NCI-H2107 (cell line): ENCODE measurements at regions not wholly inside any gene's neighbourhood (a gene's known extent, or its start where the extent isn't known, plus 50 kb on each side); places are given as distances from the start of the nearest gene placed in this dataset.
"Not testable (repeated sequence)": the region's sequence is repeated elsewhere in the genome, so short reads cannot be mapped to it uniquely, and the experiment has no call there.

Experiments
- DNase-seq: peaks from one replicate; lab custom pipeline; 2025; lab: John Stamatoyannopoulos, UW

GRCh38 chrX:4546178-4546577 is 832.7 kb upstream of the PRKX start:
- not testable (repeated sequence) for DNase-seq

- no peak for DNase-seq
Measured at GRCh38 chrX:4528247-4528646, 814.8 kb upstream of the PRKX start.

GRCh38 chrX:4485912-4486311 is 772.5 kb upstream of the PRKX start:
- no peak for DNase-seq

- DNase-seq = no peak
Measured at GRCh38 chrX:4484266-4484665, 770.8 kb upstream of the PRKX start.

- no peak for DNase-seq
Measured at GRCh38 chrX:4451591-4451990, 738.1 kb upstream of the PRKX start.

GRCh38 chrX:4450177-4450576 is 736.7 kb upstream of the PRKX start:
- no peak for DNase-seq

GRCh38 chrX:4435905-4436304 is 722.5 kb upstream of the PRKX start:
- no peak for DNase-seq

GRCh38 chrX:4397471-4397870 is 684.0 kb upstream of the PRKX start:
- DNase-seq = no peak

GRCh38 chrX:4382273-4382672 is 668.8 kb upstream of the PRKX start:
- DNase-seq = no peak

- no peak for DNase-seq
Measured at GRCh38 chrX:4380710-4381109, 667.3 kb upstream of the PRKX start.

GRCh38 chrX:4379071-4379470 is 665.6 kb upstream of the PRKX start:
- DNase-seq = no peak

GRCh38 chrX:4373791-4374190 is 660.3 kb upstream of the PRKX start:
- DNase-seq = no peak

GRCh38 chrX:4358577-4358976 is 645.1 kb upstream of the PRKX start:
- DNase-seq = no peak

GRCh38 chrX:4322916-4323315 is 609.5 kb upstream of the PRKX start:
- no peak for DNase-seq

GRCh38 chrX:4320436-4320947 is 607.0 kb upstream of the PRKX start:
- DNase-seq = no peak

GRCh38 chrX:4315891-4316290 is 602.4 kb upstream of the PRKX start:
- DNase-seq = no peak

- DNase-seq = no peak
Measured at GRCh38 chrX:4314586-4314985, 601.1 kb upstream of the PRKX start.

- no peak for DNase-seq
Measured at GRCh38 chrX:4277122-4277521, 563.7 kb upstream of the PRKX start.

GRCh38 chrX:4268676-4269075 is 555.2 kb upstream of the PRKX start:
- DNase-seq = no peak

GRCh38 chrX:4265036-4265435 is 551.6 kb upstream of the PRKX start:
- DNase-seq = no peak

GRCh38 chrX:4263030-4263803 is 549.8 kb upstream of the PRKX start:
- no peak for DNase-seq

GRCh38 chrX:4253092-4253491 is 539.6 kb upstream of the PRKX start:
- DNase-seq = no peak

- DNase-seq = no peak
Measured at GRCh38 chrX:4249401-4249800, 536.0 kb upstream of the PRKX start.

- no peak for DNase-seq
Measured at GRCh38 chrX:4243759-4244158, 530.3 kb upstream of the PRKX start.
